HFFc6 (cell line): ENCODE measurements at regions not wholly inside any gene's neighbourhood (a gene's known extent, or its start where the extent isn't known, plus 50 kb on each side); places are given as distances from the start of the nearest gene placed in this dataset.
A peak's percentile ranks its signal among the peaks of the same experiment; 100 is the strongest.

Source experiments
- DNase-seq: peaks from one replicate; pipeline ENCODE4 v3.0.0-alpha.2; 2018
- H3K27ac Mint-ChIP-seq: 2 replicates; pipeline ENCODE4 v1.8.0; 2020; ENCODE audit warnings: mild to moderate bottlenecking, mixed read lengths
- H3K27me3 Mint-ChIP-seq: 2 replicates; pipeline ENCODE4 v1.8.0; 2021; ENCODE audit warnings: mild to moderate bottlenecking, moderate library complexity, mixed read lengths; ENCODE audit not compliant: insufficient read depth
- H3K36me3 Mint-ChIP-seq: 2 replicates; pipeline ENCODE4 v1.8.0; 2021; ENCODE audit warnings: low read depth, mixed read lengths
- H3K4me1 Mint-ChIP-seq: 2 replicates; pipeline ENCODE4 v1.8.0; 2020; ENCODE audit warnings: low read depth, mixed read lengths
- H3K4me3 Mint-ChIP-seq: 2 replicates; pipeline ENCODE4 v1.8.0; 2020; ENCODE audit warnings: mild to moderate bottlenecking, moderate library complexity, mixed read lengths
- H3K9me3 Mint-ChIP-seq: 2 replicates; pipeline ENCODE4 v1.8.0; 2020; ENCODE audit warnings: mild to moderate bottlenecking, mixed read lengths
- TF ChIP-seq, protein P1 (sequence below): fragments of 200-600 bp; sonication (generic); IDR thresholded peaks from 2 replicates; pipeline ENCODE4 v1.5.0; 2021; ENCODE audit warnings: antibody characterized with exemption, mild to moderate bottlenecking

DNA sequence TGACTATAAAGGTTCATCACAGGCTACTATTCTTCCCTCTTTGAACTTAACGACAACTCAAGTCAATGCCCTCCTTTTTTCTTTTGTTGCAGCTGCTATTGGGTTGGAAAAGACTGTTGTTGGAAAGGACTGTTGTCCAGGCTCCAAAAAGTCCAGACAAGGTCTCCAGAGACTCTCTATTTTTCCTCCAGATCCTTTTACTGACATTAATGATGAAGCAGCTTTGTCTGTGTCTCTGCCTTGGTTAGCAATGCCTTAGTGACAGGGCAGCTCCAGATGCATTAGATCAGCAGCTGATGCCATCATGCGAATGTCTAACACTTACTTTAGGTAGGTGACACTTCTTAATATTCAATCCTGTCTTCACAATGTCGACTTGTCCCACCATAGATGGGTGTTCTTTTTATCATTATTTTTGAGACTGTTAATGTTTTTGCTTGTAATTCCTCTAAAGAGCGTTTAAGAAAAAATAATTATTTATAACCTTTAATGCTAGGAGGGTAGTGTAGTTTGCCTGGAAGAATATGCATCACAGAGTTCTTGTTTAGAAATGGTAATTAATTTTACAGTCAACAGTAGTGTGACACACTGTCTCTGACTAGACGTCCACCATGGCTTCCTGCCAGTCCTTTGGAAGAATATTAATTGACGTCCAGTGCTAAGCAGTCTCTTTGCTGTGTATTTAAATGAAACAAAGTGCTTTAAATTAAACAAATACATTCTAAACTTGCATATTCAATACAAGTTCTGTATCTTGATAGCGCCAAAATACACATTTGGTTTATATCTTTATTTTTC lies 492.2 kb downstream of the NR2F1-AS1 start:
- H3K9me3 Mint-ChIP-seq: no peaks in the 10 kb centered on the region
- no peak overlapping the region for H3K4me3 Mint-ChIP-seq
- no peaks in the 10 kb centered on the region for H3K27me3 Mint-ChIP-seq
- no peak overlapping the region for H3K27ac Mint-ChIP-seq
- peaks cover 24% of the 10 kb centered on the region for H3K4me1 Mint-ChIP-seq
- H3K36me3 Mint-ChIP-seq: no peaks in the 10 kb centered on the region
- no peak for DNase-seq
- TF ChIP-seq, protein P1, sequence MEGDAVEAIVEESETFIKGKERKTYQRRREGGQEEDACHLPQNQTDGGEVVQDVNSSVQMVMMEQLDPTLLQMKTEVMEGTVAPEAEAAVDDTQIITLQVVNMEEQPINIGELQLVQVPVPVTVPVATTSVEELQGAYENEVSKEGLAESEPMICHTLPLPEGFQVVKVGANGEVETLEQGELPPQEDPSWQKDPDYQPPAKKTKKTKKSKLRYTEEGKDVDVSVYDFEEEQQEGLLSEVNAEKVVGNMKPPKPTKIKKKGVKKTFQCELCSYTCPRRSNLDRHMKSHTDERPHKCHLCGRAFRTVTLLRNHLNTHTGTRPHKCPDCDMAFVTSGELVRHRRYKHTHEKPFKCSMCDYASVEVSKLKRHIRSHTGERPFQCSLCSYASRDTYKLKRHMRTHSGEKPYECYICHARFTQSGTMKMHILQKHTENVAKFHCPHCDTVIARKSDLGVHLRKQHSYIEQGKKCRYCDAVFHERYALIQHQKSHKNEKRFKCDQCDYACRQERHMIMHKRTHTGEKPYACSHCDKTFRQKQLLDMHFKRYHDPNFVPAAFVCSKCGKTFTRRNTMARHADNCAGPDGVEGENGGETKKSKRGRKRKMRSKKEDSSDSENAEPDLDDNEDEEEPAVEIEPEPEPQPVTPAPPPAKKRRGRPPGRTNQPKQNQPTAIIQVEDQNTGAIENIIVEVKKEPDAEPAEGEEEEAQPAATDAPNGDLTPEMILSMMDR: no peak

DNA sequence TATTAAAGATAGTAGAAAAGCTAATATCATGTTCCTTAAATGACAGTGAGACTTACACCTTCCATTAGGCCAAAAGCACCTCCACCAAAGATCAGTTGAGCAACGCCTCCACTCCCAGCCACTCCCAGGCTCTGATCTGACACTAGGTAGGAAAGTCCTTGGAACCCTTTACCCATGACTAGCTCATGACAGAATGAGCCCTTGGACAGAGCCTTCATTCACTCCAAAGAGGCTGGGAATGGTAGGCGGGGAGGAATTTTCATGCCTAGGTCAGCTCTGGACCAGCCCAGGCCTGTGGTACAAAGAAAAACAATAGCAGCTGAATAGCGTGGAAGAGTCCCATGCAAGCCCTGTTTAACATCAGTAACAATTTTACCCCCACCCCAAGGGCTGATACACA lies 493.7 kb downstream of the NR2F1-AS1 start:
- peaks cover 12% of the 10 kb centered on the region for H3K4me1 Mint-ChIP-seq
- H3K4me3 Mint-ChIP-seq: no peak overlapping the region
- TF ChIP-seq, protein P1: no peak
- no peak for DNase-seq
- no peaks in the 10 kb centered on the region for H3K27me3 Mint-ChIP-seq
- H3K27ac Mint-ChIP-seq: no peak overlapping the region
- no peaks in the 10 kb centered on the region for H3K36me3 Mint-ChIP-seq
- H3K9me3 Mint-ChIP-seq: no peaks in the 10 kb centered on the region

DNA sequence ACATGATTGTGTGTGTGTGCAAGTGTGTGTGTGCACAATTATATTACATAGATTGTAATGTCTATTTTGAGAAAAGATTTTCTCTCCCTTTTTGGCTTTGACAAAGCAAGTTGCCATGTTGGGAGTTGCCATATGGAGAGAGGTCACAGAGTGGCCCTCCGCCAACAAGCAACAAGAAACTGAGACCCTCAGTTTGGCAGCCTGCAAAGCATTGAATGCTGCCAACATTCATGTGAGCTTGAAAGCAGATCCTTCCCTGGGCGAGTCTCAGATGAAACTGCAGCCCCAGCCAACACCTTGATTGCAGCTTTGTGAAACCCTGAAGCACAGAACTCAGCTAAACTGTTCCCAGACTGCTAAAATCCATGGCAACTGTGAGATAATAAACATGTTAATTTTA lies 498.0 kb downstream of the NR2F1-AS1 start:
- TF ChIP-seq, protein P1: no peak
- H3K4me3 Mint-ChIP-seq: no peak overlapping the region
- H3K27ac Mint-ChIP-seq: no peak overlapping the region
- no peaks in the 10 kb centered on the region for H3K27me3 Mint-ChIP-seq
- no peak for DNase-seq
- peaks cover 3% of the 10 kb centered on the region; the same call in 1 of the 2 replicates for H3K36me3 Mint-ChIP-seq
- no peaks in the 10 kb centered on the region for H3K9me3 Mint-ChIP-seq
- peaks cover 31% of the 10 kb centered on the region for H3K4me1 Mint-ChIP-seq

DNA sequence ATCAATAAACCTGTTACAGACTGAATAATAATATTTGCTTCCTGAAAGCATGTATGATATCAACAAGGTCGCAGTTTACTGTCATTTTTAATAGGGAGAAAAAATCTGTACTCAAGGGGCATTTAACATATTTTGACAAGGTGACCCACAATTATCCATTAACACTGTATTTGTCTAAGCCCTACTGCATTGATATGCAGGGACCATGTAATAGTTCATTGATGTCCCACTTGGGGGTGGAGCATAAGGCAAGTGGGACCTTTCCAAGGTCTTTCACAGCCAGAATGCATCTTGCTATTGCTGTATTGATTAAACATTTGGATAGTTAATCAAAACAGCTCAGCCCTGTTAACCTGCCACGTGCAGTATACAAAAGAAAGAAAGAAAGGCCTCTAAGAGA lies 502.0 kb downstream of the NR2F1-AS1 start:
- no peak for DNase-seq
- H3K27ac Mint-ChIP-seq: peak overlapping the region; percentile 92
- TF ChIP-seq, protein P1: no peak
- H3K36me3 Mint-ChIP-seq: peaks cover 3% of the 10 kb centered on the region; the same call in 1 of the 2 replicates
- no peaks in the 10 kb centered on the region; the same call in 1 of the 2 replicates for H3K27me3 Mint-ChIP-seq
- H3K9me3 Mint-ChIP-seq: no peaks in the 10 kb centered on the region
- peak overlapping the region; percentile 81 for H3K4me3 Mint-ChIP-seq
- H3K4me1 Mint-ChIP-seq: peaks cover 58% of the 10 kb centered on the region

DNA sequence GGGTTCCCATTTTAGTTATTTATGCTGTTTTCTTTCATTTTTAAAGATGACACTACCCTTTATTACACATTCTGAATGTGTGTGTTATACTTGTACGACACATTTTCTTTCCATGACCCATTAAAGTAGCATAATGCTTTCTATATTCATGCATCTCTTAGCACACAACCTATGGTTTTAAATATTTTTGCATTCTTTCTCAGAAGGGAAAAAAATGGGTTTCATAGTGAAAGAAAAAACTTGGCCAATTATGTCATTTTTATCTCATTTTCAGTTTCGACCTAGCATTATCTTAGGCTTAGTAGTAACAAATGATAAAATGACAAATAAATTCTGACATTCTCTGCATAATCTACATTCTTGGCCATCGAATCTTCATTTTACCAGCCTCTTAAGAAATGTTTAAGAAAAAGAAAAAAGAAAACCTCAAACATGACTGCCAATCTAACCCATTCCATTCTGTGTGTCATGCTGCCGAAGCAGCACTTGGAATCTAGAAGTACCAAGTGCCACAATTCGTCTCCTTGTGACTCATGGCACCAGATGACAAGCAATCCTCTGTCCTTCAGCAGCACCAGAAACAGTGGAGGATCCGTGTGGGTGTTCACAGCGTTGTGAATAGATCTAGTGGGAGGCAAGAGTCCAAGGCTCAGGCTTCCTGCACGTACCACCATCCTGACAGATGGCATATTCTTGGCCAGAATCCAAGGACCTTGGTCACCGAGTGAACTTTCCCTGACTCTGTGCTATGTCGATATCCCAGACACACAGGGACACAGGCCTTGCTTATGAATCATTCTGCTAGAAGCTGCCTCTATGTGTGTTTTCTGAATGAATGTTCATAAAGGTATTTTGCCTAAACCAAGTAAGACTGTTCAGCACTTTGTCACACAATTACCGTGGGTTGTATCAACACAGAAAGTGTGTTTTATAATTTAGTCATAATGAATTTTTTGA lies 502.7 kb downstream of the NR2F1-AS1 start:
- Mint-ChIP-seq H3K4me3 (peak overlapping the region; percentile 81), H3K9me3 (no peaks in the 10 kb centered on the region), H3K27me3 (no peaks in the 10 kb centered on the region; the same call in 1 of the 2 replicates), H3K4me1 (peaks cover 65% of the 10 kb centered on the region), H3K27ac (peak overlapping the region; percentile 92), H3K36me3 (peaks cover 3% of the 10 kb centered on the region; the same call in 1 of the 2 replicates)
- peak; percentile 98 for DNase-seq
- TF ChIP-seq, protein P1: no peak
